HS-27A (cell line): ENCODE measurements at regions not wholly inside any gene's neighbourhood (a gene's known extent, or its start where the extent isn't known, plus 50 kb on each side); places are given as distances from the start of the nearest gene placed in this dataset.
"Not testable (repeated sequence)": the region's sequence is repeated elsewhere in the genome, so short reads cannot be mapped to it uniquely, and the experiment has no call there.

Experiments
- DNase-seq: peaks from one replicate; pipeline ENCODE4 v3.0.0-alpha.2; 2012; ENCODE audit warnings: low read depth, missing footprints

DNA sequence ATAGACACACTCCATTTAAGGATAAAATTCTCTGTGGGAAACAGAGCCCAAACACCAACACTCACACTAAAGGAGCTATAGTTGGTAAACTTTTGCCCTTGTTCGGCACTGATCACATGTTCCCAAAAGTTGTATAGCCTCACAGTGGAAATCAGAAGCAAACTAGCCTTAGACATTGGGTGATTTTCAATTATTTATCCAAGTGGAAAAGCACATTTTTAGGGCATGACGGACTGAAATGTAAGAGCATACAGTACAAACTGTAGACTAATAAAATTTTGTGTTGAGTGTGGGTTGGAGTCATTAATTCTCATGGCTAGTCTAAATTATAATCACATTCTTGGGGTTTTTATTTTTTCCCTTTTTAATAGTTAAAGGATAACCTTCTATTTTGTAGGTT, 202.4 kb downstream of the MOXD1 start:
- peak; percentile 61 for DNase-seq

- no peak for DNase-seq
These were observed 203.2 kb downstream of the MOXD1 start for GRCh38 chr6:132198040-132198439.

- no peak for DNase-seq
These were observed 206.7 kb downstream of the MOXD1 start for GRCh38 chr6:132194529-132194928.

DNA sequence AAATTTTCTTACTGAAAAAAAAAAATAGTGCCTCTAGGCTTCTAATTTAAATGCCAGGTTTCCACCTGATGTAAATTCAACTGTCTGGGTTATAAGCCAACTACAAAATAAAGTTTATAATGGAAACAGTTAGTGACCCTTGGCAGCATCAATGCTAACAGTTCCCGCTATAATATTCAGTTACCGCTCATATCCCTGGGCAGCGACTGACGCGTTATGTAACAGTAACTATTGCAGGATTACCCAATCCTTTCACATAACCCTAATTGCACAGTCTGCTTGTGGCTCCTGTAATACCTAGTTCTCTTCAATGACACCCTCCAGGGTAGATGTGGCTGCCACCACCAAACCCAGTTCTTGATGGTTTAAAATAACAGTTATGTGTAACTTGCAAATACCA, 208.6 kb downstream of the MOXD1 start:
- no peak for DNase-seq

- DNase-seq = no peak
These were observed 210.5 kb downstream of the MOXD1 start for GRCh38 chr6:132190815-132191175.

DNA sequence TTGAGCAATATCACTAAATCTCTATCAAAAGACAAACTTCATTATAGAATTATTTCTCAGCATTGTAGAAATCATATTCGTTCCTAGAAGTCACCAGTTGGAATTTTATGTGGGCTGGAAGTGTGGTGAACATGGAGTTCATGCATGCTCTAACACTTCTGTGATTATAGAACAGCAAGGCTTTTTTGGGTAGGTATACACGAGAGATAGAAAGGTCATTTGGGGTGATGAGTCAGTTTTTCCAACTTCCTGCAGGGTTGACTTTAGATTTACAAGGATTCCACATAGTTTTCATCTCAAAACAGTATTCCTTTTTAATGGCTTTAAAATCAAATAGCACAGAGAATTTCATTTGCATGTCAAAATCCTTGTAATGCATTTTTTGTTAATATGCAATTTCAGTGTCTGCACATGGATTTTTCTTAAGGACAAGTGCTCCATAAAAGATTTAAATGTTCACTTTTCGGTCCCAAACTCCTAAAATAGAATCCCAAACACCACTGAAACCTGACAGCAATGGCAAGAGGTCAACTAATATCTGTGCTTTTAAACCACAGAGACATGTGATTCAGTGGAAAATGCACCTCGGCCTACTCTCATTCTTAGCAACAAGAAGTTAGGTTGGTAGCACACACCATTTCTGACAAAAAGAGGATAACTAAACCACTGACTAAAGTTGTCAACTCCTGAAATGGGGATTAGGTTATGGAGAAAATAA, 211.0 kb downstream of the MOXD1 start:
- no peak for DNase-seq

GRCh38 chr6:132188556-132189264, 212.6 kb downstream of the MOXD1 start:
- DNase-seq = peak; percentile 64

DNA sequence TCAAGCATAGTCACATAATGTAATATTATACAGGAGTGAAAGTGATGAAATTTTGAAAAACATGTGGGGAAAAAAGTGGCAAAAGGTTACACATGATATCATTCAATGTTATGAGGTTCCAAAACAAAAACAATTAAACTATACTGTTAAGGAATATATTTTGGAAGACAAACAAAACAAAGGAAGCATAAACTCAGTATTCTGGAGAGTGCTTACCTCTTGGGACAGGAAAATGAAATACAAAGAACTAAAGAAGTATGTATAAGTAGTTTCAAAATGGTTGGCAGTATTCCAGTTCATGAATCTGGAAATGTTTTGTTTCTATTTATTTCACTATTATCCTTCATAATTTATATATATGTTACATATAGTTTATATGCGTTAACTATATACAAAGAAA, 213.5 kb downstream of the MOXD1 start:
- no peak for DNase-seq

DNA sequence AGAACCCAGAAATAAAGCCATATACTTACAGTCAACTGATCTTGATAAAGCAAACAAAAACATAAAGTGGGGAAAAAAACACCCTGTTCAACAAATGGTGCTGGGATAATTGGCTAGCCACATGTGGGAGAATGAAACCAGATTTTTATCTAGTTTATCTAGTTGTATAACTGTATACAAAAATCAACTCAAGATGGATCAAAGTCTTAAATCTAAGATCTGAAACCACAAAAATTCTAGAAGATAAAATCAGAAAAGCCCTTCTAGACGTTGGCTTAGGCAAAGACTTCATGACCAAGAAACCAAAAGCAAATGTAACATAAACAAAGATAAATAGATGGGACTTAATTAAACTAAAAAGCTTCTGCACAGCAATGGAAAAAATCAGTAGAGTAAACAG, 216.3 kb downstream of the MOXD1 start:
- DNase-seq = not testable (repeated sequence)

DNA sequence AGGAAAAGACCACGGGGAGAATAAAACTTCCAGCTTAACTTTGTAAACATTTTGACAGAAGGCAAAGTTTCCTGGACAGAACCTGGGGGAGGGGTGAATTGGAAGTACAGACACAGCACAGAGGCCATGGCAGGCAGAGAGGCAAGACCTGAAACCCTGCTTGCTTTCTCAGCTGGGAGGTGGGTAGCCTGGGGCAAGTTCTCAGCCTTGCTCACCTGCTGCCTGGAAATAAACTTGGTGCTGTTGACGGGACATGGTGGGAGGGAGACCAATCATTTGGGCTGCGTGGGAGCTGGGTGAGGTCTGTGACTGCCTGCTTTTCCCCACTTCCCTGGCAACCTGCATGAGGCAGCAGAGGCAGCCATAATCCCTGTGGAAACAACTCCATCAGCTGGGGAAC, 221.3 kb downstream of the MOXD1 start:
- no peak for DNase-seq

- no peak for DNase-seq
These were observed 223.7 kb upstream of the CCN2 start for GRCh38 chr6:132174919-132175318.

DNA sequence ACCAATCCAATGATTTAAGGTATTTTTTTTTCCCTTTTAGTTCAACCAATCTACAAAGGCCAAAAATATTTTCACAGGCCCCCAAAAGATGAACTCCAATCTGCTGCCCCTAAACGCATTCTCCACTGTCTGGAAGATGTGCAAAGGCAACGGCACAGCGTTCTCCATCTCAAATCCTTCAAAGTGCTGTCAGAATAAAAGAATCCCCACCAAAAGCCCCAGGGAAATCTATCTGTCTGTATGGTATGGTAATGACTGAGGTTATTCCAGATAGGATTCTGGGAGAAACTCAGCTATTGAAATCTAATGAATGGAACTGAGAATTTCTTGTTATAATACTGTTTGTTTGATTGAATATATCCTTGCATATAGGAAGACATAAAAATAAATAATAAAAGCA, 217.8 kb upstream of the CCN2 start:
- DNase-seq = no peak

DNA sequence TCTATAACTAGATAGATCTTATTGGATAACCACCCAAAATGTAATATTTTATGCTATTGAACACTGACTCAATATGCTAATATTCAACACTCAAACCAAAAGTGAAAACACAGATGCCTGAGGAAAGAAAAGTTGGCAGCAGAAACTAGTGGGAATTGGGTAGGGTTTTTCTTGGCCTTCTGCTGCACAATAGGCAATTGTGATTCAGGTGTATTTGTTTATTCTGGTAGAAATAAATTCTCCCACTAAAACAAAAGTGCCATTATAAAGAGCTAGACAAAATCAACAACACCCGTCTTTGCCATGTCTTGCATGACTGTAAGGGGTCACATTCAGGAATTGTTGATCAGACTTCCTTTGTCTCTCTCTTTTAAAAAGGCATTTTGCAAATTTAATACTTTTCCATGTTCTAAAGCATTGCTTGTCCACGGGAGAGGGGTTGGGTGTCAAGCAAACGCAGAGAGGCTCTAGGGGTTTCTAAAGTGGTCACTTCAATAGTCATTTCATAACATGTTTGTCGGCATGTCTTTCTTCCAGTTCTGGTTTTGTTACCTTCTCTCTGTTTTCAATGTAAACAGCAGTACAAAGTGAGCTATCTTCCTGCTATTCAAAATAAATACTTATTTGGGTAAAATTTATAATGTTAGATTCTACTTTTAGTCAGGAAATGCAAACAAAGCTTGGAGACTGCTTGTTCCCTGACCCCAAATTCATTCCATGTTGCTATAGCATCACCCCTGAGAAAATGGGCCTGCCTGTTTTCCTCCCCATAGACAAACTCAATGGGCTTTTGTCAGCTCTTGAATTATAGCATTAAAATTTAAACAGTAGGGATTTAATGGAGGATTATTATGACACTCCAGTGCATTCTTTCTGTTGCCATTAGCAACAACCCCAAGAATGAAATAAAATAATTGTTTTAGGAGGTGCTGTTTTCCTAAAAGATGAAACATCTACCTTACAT, 217.0 kb upstream of the CCN2 start:
- DNase-seq = no peak

DNA sequence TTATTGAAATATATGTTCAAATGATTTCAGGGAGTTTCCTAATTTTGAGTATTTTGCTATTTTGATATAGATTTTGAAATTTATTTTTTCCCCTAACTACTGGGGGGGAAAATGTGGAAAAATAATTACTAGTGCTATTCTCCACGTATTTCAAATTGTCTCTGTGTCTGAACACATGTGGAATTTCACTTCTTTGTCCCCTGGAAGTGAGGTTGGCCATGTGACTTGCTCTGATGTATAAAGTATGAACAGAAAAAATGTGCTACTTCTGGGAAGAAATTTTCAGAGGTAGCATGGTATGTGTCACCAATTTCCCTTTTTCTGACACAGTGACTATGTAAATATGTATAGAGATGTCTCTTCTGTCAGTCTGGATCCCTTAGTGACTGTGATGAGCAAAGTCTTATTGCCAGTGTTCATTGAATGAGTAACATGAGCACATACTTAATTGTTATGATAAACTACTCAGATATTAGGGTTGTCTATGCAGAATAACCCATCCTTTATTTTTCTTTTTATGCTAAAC, 215.4 kb upstream of the CCN2 start:
- no peak for DNase-seq

- no peak for DNase-seq
These were observed 214.5 kb upstream of the CCN2 start for GRCh38 chr6:132165677-132166076.

DNA sequence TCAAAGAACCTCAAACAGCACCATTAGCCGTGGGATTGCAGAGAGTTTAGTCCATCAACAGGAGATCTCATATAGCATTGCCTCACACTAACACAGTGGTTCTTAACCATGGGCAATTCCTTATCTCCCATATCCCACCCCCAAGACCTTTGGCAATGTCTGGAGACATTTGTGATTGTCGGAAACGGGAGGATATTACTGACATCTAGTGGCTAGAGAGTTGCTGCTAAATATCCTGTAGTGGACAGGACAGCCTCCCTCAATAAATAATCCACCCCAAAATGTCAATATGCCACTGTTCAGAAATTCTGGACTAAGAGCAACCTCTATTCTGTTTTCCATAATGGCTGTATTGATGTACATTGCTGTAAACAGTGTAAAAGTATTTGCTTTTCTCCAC, 210.1 kb upstream of the CCN2 start:
- peak; percentile 72 for DNase-seq

DNA sequence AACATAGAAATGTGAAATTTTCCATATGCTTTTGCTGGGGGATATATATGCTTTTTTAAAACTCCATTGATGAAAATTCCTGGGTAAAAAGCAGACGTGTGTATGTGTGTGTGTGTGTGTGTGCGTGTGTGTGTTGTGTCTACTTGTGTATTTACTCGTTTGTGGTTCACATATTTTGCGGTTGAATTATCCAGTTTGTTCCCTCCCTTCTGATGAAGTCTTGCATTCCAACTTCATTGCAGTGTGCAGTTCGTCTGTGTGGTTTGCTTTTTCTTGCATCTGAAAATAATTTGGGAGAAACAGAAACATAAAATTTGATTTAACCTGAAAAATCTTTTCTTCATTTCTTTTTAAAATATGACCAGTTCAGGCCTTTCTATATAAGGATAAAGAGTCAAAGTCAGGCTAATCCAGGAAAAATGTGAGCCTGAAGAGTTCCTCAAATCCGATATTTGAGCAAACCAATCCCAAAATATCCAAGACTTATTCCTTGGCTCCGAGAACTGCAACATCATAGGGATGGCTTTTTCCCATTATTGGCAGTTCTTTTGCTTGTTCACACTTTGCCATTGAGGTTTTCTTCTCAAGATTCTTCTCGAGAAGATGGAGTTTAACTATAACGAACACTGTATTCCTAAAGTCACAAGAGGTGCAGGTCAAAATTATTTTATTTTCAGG, 202.2 kb upstream of the CCN2 start:
- DNase-seq = peak; percentile 80

DNA sequence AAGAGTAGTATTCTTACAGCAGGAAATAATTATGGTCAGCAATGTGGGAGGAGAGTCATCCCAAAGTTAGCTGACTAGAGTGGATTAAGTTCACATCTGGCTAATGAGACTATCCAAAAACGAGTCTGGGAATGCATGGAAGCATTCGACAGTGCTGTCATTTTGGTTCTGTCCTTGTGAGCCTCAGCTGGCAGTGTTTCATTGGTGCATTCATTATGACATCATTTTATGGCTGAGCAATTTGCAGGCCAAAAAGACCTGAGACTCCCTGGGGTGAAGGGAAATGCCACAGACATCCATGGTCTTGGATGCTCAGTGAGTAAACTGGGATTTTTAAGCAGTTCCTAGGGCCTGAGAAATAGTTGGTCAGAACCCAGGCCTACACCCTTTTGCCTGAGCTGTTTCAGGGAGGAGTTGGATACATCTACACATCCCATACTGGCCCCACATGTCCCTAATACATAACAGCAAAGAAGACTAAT, 196.4 kb upstream of the CCN2 start:
- DNase-seq = no peak

DNA sequence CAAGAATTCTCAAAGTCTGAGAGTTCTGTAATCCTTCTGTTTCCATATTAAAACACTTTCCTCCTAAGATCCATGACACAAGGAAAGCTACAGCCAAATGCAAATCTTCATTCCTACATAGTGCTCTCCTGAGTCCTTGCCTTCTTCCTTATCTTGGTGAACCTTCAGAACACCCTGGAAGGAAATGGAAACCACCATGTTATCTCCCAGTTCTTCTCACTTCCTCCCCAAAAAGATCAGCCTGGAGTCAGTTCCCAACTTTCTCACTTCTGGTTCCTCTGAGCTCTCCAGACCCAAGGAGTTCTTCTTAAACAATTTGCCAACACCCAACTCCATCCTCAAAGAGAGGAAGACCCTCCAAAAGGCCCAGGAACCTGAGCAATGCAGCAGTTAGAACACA, 193.3 kb upstream of the CCN2 start:
- no peak for DNase-seq

- no peak for DNase-seq
These were observed 192.1 kb upstream of the CCN2 start for GRCh38 chr6:132143258-132143657.

DNA sequence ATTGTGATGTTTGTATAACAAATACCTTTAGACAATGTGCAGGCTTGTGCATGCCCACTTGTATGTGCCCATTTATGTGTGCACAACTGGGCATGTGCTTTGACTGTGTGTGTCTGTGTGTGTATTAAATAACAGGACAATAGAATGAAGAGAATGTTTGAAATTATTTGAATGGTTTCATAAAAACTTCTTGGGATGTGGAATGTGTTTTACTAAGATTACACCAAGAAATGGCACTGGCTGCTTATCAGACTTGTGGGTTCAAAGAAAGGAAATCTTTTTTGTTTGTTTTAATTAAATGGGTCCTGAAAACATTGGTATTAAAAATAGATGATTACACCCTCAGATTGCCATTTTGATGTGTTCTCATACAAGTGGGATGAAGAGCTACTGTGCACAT, 191.6 kb upstream of the CCN2 start:
- no peak for DNase-seq

DNA sequence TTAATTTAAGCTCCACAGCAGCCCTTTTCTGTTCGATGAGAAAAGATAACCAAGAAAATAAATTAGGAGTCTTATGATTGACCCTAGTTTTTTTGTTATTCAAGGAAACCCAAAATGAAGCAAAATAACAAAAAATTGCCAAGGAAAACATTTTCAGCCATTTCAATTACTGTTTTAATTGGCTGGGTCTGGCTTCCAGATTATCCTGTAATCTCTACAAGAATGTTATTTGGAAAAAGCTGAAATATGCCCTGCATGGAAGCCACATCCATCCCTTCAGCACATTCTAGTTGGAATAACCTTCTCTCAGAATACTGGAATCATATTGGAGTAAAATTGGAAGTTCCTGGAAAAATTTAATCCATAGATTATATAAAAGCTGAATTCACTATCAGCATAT, 191.1 kb upstream of the CCN2 start:
- no peak for DNase-seq
